Endothelial cell (in vitro differentiated cells): ENCODE measurements at regions not wholly inside any gene's neighbourhood (a gene's known extent, or its start where the extent isn't known, plus 50 kb on each side); places are given as distances from the start of the nearest gene placed in this dataset.

Experiments used
- DNase-seq: peaks from one replicate; pipeline ENCODE4 v3.0.0; 2021; ENCODE audit warnings: low spot score
- H3K27ac Mint-ChIP-seq: one replicate; pipeline ENCODE4 v1.8.0; 2021; ENCODE audit warnings: mixed read lengths, inconsistent platforms; ENCODE audit not compliant: unreplicated experiment
- H3K27me3 Mint-ChIP-seq: one replicate; pipeline ENCODE4 v1.8.0; 2021; ENCODE audit warnings: mild to moderate bottlenecking, moderate library complexity, mixed read lengths, inconsistent platforms; ENCODE audit not compliant: unreplicated experiment
- H3K36me3 Mint-ChIP-seq: one replicate; pipeline ENCODE4 v1.8.0; 2021; ENCODE audit warnings: mild to moderate bottlenecking, low read depth, mixed read lengths, inconsistent platforms; ENCODE audit not compliant: unreplicated experiment
- H3K4me1 Mint-ChIP-seq: one replicate; pipeline ENCODE4 v1.8.0; 2021; ENCODE audit warnings: mild to moderate bottlenecking, mixed read lengths, inconsistent platforms; ENCODE audit not compliant: unreplicated experiment
- H3K4me3 Mint-ChIP-seq: one replicate; pipeline ENCODE4 v1.8.0; 2021; ENCODE audit warnings: mild to moderate bottlenecking, mixed read lengths, inconsistent platforms; ENCODE audit not compliant: unreplicated experiment
- H3K9me3 Mint-ChIP-seq: one replicate; pipeline ENCODE4 v1.8.0; 2021; ENCODE audit warnings: mixed read lengths, inconsistent platforms; ENCODE audit not compliant: unreplicated experiment
- CTCF ChIP-seq: fragments of 200-600 bp; sonication (generic); IDR thresholded peaks from one replicate; pipeline ENCODE4 v1.5.0; 2021; ENCODE audit warnings: antibody characterized with exemption; ENCODE audit not compliant: unreplicated experiment

- Mint-ChIP-seq H3K36me3 (no peaks in the 10 kb centered on the region), H3K9me3 (no peaks in the 10 kb centered on the region), H3K4me1 (no peaks in the 10 kb centered on the region), H3K27ac (no peak overlapping the region), H3K4me3 (no peak overlapping the region), H3K27me3 (no peaks in the 10 kb centered on the region)
- no peak for DNase-seq
- TF ChIP-seq CTCF, result no peak
These were observed 1509.2 kb upstream of the SEL1L start for GRCh38 chr14:83042858-83043257.

GRCh38 chr14:83044001-83044400 is 1510.3 kb upstream of the SEL1L start:
- no peak overlapping the region for H3K4me3 Mint-ChIP-seq

GRCh38 chr14:83047059-83047830 is 1513.6 kb upstream of the SEL1L start:
- no peaks in the 10 kb centered on the region for H3K9me3 Mint-ChIP-seq
- H3K27ac Mint-ChIP-seq, result no peak overlapping the region
- no peak overlapping the region for H3K4me3 Mint-ChIP-seq
- H3K4me1 Mint-ChIP-seq, result no peaks in the 10 kb centered on the region
- DNase-seq, result no peak
- no peaks in the 10 kb centered on the region for H3K36me3 Mint-ChIP-seq
- no peaks in the 10 kb centered on the region for H3K27me3 Mint-ChIP-seq
- no peak for TF ChIP-seq CTCF

More at GRCh38 chr14:83044001-83044400, 1510.3 kb upstream of the SEL1L start:
- H3K9me3 Mint-ChIP-seq, result no peaks in the 10 kb centered on the region
- no peak overlapping the region for H3K27ac Mint-ChIP-seq
- no peaks in the 10 kb centered on the region for H3K27me3 Mint-ChIP-seq
- TF ChIP-seq CTCF, result no peak
- H3K4me1 Mint-ChIP-seq, result no peaks in the 10 kb centered on the region
- H3K36me3 Mint-ChIP-seq, result no peaks in the 10 kb centered on the region
- DNase-seq, result no peak

- H3K4me3 Mint-ChIP-seq, result no peak overlapping the region
- no peak for DNase-seq
- H3K4me1 Mint-ChIP-seq, result no peaks in the 10 kb centered on the region
- no peaks in the 10 kb centered on the region for H3K27me3 Mint-ChIP-seq
- H3K36me3 Mint-ChIP-seq, result no peaks in the 10 kb centered on the region
- TF ChIP-seq CTCF, result no peak
- H3K27ac Mint-ChIP-seq, result no peak overlapping the region
- H3K9me3 Mint-ChIP-seq, result no peaks in the 10 kb centered on the region
These were observed 1519.5 kb upstream of the SEL1L start for GRCh38 chr14:83053022-83053710.

GRCh38 chr14:83058068-83058467 is 1524.4 kb upstream of the SEL1L start:
- Mint-ChIP-seq H3K36me3 (no peaks in the 10 kb centered on the region), H3K4me1 (no peaks in the 10 kb centered on the region), H3K9me3 (no peaks in the 10 kb centered on the region), H3K27me3 (no peaks in the 10 kb centered on the region), H3K4me3 (no peak overlapping the region), H3K27ac (no peak overlapping the region)
- no peak for TF ChIP-seq CTCF
- no peak for DNase-seq
